ENCODE measurements at regions not wholly inside any gene's neighbourhood (a gene's known extent, or its start where the extent isn't known, plus 50 kb on each side); places are given as distances from the start of the nearest gene placed in this dataset.

GRCh38 chr4:59615316-59615715, 1584.8 kb upstream of the ADGRL3 start:
- Histone ChIP-seq H3K4me3 (no peak overlapping the region), H3K9me3 (replicated peaks in 1 of 3) (no peaks in the 10 kb centered on the region), H3K4me1 (replicated peaks in 1 of 2) (no peaks in the 10 kb centered on the region), H3K36me3 (replicated peaks in 1 of 2) (no peaks in the 10 kb centered on the region), H3K27ac (no peak overlapping the region), H3K27me3 (no peaks in the 10 kb centered on the region)
- intact Hi-C loops (cut with DNase I), result no loop called here
- no peak for TF ChIP-seq CTCF (IDR thresholded peaks at IDR 0.05)
- TF ChIP-seq POLR2A (IDR thresholded peaks at IDR 0.05), result no peak
- DNase-seq, result no peak

- intact Hi-C loops (cut with DNase I), result no loop called here
These were observed 1570.8 kb upstream of the ADGRL3 start for GRCh38 chr4:59629348-59629747.

GRCh38 chr4:59630235-59630634, 1569.9 kb upstream of the ADGRL3 start:
- WGBS, 4 donors, result 66 to 90% (median 77%) methylated on average over 3 of the region's 3 CpGs
- no peak overlapping the region for H3K4me3 ChIP-seq
- intact Hi-C loops (cut with DNase I), result no loop called here

More at GRCh38 chr4:59629348-59629747, 1570.8 kb upstream of the ADGRL3 start:
- H3K27me3 ChIP-seq, result no peaks in the 10 kb centered on the region
- H3K27ac ChIP-seq, result no peak overlapping the region
- TF ChIP-seq POLR2A (IDR thresholded peaks at IDR 0.05), result no peak
- TF ChIP-seq CTCF (IDR thresholded peaks at IDR 0.05), result no peak
- H3K4me1 ChIP-seq (replicated peaks in 1 of 2), result no peaks in the 10 kb centered on the region
- WGBS, 4 donors, result 74 to 79% (median 77%) methylated on average over 1 of the region's 1 CpG
- H3K4me3 ChIP-seq, result no peak overlapping the region
- no peak for DNase-seq
- no peaks in the 10 kb centered on the region for H3K36me3 ChIP-seq (replicated peaks in 1 of 2)
- H3K9me3 ChIP-seq (replicated peaks in 1 of 3), result no peaks in the 10 kb centered on the region

GRCh38 chr4:59630922-59631321, 1569.2 kb upstream of the ADGRL3 start:
- Histone ChIP-seq H3K4me3 (no peak overlapping the region), H3K27ac (no peak overlapping the region), H3K4me1 (replicated peaks in 1 of 2) (no peaks in the 10 kb centered on the region), H3K36me3 (replicated peaks in 1 of 2) (no peaks in the 10 kb centered on the region), H3K27me3 (no peaks in the 10 kb centered on the region), H3K9me3 (replicated peaks in 1 of 3) (no peaks in the 10 kb centered on the region)
- no peak for DNase-seq
- TF ChIP-seq POLR2A (IDR thresholded peaks at IDR 0.05) (no peak), CTCF (IDR thresholded peaks at IDR 0.05) (no peak)
- intact Hi-C loops (cut with DNase I), result no loop called here

More at GRCh38 chr4:59630235-59630634, 1569.9 kb upstream of the ADGRL3 start:
- Histone ChIP-seq H3K36me3 (replicated peaks in 1 of 2) (no peaks in the 10 kb centered on the region), H3K27me3 (no peaks in the 10 kb centered on the region), H3K27ac (no peak overlapping the region), H3K4me1 (replicated peaks in 1 of 2) (no peaks in the 10 kb centered on the region), H3K9me3 (replicated peaks in 1 of 3) (no peaks in the 10 kb centered on the region)
- DNase-seq, result no peak
- no peak for TF ChIP-seq CTCF (IDR thresholded peaks at IDR 0.05)
- TF ChIP-seq POLR2A (IDR thresholded peaks at IDR 0.05), result no peak
